Dermis microvascular lymphatic vessel endothelial cell (primary cell): ENCODE measurements at regions not wholly inside any gene's neighbourhood (a gene's known extent, or its start where the extent isn't known, plus 50 kb on each side); places are given as distances from the start of the nearest gene placed in this dataset.
"Not testable (repeated sequence)": the region's sequence is repeated elsewhere in the genome, so short reads cannot be mapped to it uniquely, and the experiment has no call there.

Experiments
- DNase-seq, 2 donors: peaks; one replicate each; pipeline versions ENCODE4 v3.0.0 to v3.0.0-alpha.2; 2010; ENCODE audit warnings: low read depth in 2 of 2

- DNase-seq: peak in 1 of 2 donors; percentile 13
These were observed 176.4 kb downstream of the SOX4 start for GRCh38 chr6:21769968-21770367.

- peak; percentile 55 to 82 for DNase-seq
These were observed 178.2 kb downstream of the SOX4 start for GRCh38 chr6:21771626-21772320.

- no peak for DNase-seq
These were observed 178.9 kb downstream of the SOX4 start for GRCh38 chr6:21772477-21772876.

GRCh38 chr6:21772884-21773575, 179.5 kb downstream of the SOX4 start:
- DNase-seq: no peak

GRCh38 chr6:21773576-21773968, 180.0 kb downstream of the SOX4 start:
- DNase-seq: no peak

- DNase-seq: no peak
These were observed 184.3 kb downstream of the SOX4 start for GRCh38 chr6:21777846-21778245.

GRCh38 chr6:21780141-21780540, 186.6 kb downstream of the SOX4 start:
- no peak for DNase-seq

GRCh38 chr6:21780679-21781078, 187.1 kb downstream of the SOX4 start:
- DNase-seq: no peak

- DNase-seq: no peak
These were observed 187.6 kb downstream of the SOX4 start for GRCh38 chr6:21781128-21781527.

GRCh38 chr6:21785164-21785563, 191.6 kb downstream of the SOX4 start:
- no peak for DNase-seq

- no peak for DNase-seq
These were observed 197.5 kb downstream of the SOX4 start for GRCh38 chr6:21791056-21791455.

GRCh38 chr6:21791581-21791980, 198.0 kb downstream of the SOX4 start:
- DNase-seq: no peak

GRCh38 chr6:21792177-21792576, 198.6 kb downstream of the SOX4 start:
- DNase-seq: no peak

GRCh38 chr6:21796979-21797378, 203.4 kb downstream of the SOX4 start:
- DNase-seq: not testable (repeated sequence)

GRCh38 chr6:21798468-21798867, 204.9 kb downstream of the SOX4 start:
- no peak for DNase-seq

GRCh38 chr6:21800330-21800729, 206.8 kb downstream of the SOX4 start:
- no peak for DNase-seq

- peak in 1 of 2 donors; percentile 6 for DNase-seq
These were observed 207.4 kb downstream of the SOX4 start for GRCh38 chr6:21800948-21801438.

- no peak for DNase-seq
These were observed 208.1 kb downstream of the SOX4 start for GRCh38 chr6:21801446-21802174.

- DNase-seq: no peak
These were observed 208.7 kb downstream of the SOX4 start for GRCh38 chr6:21802175-21802822.

GRCh38 chr6:21804941-21805610, 211.5 kb downstream of the SOX4 start:
- no peak for DNase-seq

GRCh38 chr6:21807299-21808044, 213.9 kb downstream of the SOX4 start:
- DNase-seq: no peak
